RKO (cell line): ENCODE measurements at regions not wholly inside any gene's neighbourhood (a gene's known extent, or its start where the extent isn't known, plus 50 kb on each side); places are given as distances from the start of the nearest gene placed in this dataset.

ENCODE experiments used
- DNase-seq: peaks from one replicate; pipeline ENCODE4 v3.0.0-alpha.2; 2016; ENCODE audit warnings: low spot score

GRCh38 chr18:61727241-61728193 is 165.3 kb downstream of the RNF152 start:
- DNase-seq: no peak

GRCh38 chr18:61724532-61724931 is 168.3 kb downstream of the RNF152 start:
- no peak for DNase-seq

GRCh38 chr18:61722247-61722646 is 170.6 kb downstream of the RNF152 start:
- no peak for DNase-seq

GRCh38 chr18:61720496-61720895 is 172.3 kb downstream of the RNF152 start:
- DNase-seq: no peak

- DNase-seq: no peak
These were observed 173.1 kb downstream of the RNF152 start for GRCh38 chr18:61719671-61720070.

DNA sequence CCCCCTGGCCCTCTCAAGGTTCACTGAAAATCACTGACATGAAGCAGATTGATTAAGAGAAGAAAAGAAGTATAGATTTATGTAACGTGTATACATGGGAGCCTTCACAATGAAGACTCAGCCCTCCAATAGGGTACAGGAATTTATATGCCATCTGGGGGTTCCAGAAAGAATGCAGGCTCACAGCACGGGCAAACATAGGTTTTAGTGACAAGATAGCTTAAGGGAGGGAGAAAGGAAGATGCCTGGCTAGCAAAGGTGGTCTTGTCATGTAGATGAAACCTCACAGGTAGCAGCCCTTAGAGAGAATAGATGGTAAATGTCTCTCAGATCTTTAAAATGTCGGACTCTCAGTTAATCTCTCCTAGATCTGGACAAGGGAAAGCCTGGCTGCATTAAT is 173.9 kb downstream of the RNF152 start:
- no peak for DNase-seq

- DNase-seq: no peak
These were observed 178.4 kb downstream of the RNF152 start for GRCh38 chr18:61714421-61714820.

- no peak for DNase-seq
These were observed 179.3 kb downstream of the RNF152 start for GRCh38 chr18:61713502-61713901.

GRCh38 chr18:61710082-61710620 is 182.7 kb downstream of the RNF152 start:
- no peak for DNase-seq

DNA sequence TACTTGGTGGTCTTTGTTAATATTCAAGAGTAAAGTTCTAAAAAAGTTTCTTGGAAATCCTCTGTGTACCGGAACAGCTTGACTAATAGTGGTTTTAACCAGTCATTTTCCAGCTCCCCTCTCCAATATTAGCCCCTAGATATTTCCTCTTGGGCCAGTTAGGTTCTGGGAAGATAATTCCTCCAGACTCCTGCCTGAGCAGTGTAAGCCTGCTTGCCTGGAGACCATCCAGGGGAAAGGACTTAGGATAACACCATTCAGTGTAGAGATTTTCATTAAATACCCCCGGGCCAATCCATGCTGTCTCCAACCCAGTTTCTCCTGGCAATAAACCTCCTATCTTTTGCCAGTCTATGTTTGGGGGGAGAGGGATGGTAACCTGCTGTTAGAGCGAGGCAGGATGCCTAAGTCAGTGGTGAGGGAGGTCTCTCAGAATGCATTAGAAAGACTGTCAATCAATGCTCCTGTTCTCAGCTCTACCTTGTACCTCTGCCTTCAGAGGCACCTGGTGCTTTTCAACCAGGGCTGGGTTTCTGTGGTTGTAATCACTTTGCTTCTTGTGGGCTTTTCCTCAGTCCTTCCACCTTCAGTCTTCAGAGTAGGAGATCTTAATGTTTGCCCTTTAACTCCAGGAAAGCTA is 186.4 kb downstream of the RNF152 start:
- DNase-seq: no peak

GRCh38 chr18:61703508-61703907 is 189.3 kb downstream of the RNF152 start:
- no peak for DNase-seq

DNA sequence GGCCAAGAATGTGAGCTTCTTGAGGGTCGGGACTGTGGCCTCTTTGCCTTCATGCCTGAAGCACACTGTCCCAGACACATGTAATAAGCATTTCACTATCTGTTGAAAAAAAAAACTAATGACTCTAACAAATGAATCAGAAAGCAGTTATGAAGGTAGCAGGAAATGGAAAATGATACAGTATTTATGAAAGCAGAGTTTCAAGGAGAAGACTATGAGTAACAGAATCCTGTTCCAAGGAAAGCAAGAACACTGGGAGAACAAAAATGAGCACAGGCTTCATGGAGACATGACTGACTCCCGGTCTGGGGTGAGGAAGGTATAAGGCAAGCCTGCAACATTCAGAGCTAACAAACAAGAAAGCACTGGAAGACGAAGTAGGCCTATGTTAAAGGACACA is 190.8 kb downstream of the RNF152 start:
- no peak for DNase-seq

DNA sequence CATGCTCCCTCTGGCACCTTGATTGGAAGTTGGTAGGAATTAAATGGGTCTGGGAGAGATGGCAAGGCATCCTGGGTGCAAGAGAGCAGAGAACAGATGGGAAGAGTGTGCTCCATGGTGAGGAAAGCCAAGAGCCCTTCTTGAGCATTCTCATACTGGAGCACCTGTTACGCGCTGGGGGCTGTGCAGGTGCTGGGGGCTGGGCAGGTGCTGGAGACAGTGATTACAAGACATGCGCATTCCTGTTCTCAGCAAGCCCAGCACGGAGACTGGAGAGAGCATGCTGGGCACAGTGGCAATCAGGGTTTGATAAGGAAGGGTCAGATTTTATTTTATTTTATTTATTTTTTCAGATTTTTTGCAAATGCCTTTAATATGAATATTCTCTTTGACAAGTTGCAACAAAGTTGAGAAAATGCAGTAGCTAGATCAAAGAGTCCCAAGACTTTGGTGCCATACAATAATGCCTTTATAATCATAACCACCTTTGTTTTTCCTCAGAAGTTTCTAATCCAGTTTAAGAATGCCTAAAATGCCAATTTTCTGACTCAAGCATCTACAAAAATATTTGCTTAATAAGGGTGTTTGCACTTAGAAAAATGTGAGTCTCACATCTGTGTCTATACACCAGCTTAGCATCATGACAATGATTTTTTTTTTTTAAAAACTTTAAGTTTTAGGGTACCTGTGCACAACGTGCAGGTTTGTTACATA is 193.3 kb downstream of the RNF152 start:
- no peak for DNase-seq

DNA sequence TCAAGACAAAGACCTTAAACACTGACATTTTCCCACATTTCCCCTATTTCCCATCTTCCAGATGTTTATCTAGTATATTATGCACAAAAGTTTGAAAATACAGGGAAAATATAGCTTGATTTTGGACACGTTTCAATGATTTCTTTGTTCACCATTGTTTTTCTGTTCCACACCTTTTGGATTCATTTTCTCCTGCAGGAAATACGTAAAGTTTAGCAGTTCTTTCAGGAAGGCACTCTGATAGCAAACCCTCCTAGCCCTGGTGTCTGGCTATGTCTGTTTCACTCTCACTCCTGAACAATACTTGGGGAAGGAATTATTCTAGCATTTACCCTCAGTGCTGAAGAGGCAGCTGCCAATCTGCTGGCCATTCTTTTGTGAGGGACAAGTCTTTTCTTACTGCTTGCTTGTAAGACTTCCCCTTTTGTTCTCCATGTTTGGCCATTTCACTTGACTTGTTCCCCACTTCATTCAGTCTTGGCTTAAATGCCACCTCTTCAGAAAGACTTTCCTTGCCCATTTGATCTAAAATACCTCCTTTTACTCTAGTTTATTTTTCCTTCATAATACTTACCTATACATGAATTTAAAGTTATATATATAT is 195.4 kb downstream of the RNF152 start:
- no peak for DNase-seq

- DNase-seq: no peak
These were observed 198.6 kb downstream of the RNF152 start for GRCh38 chr18:61694236-61694635.

DNA sequence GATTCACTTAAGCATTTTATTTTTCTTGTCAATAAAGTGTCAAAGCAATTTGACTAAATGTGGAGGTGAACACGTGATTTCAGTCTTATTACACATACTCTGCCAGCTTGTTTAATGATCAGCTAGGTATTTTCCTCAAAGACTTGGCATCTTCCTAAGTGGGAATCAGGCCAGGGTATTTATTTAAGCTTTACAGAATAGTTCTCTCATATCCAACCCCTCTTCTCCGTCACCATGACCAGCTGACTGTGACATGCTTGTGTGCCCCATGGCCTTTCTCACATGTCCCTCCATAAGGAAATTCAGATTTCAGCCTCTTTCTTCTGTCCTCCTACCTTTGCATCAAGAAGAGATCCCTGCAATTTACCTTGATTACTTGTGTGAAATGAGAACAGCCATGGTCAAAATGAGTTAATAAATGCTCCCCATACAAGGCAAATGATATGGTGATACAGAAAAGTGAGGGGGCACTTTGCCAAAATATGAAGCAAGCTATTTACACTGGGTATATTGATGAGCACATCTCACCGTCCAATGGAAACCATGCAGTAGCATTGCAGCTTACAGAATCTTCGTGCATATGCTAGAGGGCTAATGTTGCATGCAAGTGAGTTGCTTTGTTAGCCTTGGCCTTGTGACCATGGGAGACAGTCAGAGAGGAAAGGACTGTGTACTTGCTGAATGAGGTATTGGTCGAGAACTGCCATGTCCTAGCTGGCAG is 202.2 kb downstream of the RNF152 start:
- DNase-seq: no peak

- no peak for DNase-seq
These were observed 205.5 kb downstream of the RNF152 start for GRCh38 chr18:61687317-61687716.

- no peak for DNase-seq
These were observed 209.0 kb downstream of the RNF152 start for GRCh38 chr18:61683856-61684255.

- DNase-seq: no peak
These were observed 211.7 kb downstream of the RNF152 start for GRCh38 chr18:61681065-61681464.

GRCh38 chr18:61679836-61680235 is 213.0 kb downstream of the RNF152 start:
- DNase-seq: no peak

- no peak for DNase-seq
These were observed 215.3 kb downstream of the RNF152 start for GRCh38 chr18:61677435-61677970.
